ENCODE measurements at regions not wholly inside any gene's neighbourhood (a gene's known extent, or its start where the extent isn't known, plus 50 kb on each side); places are given as distances from the start of the nearest gene placed in this dataset.

DNA sequence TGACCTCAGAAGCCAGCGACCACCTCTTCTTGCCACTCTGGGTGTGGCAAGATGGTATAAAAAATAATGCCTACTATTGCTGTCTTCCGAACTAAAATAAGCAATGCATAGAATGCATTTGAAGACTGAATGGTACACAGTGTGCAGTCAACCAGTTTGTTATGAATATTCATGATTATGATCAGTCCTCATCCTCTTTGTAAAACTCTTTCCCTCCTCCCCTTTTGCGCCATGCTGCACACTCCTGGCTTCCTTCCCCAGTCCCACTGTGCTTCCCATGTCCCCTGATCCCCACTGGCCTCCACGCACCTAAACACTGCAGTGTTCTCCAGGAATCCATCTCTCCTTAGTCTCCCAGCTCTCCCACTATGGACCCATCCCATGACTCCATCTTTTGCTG is 348.0 kb downstream of the SOX9 start:
- 100% methylated on average over 2 of the region's 4 CpGs for WGBS (ENCODE audit: insufficient coverage)
- Histone ChIP-seq H4K20me1 (ENCODE audit: insufficient read depth, low read length) (no peaks in the 10 kb centered on the region), H3K4me2 (replicated peaks; ENCODE audit: extremely low read depth, low read length, poor library complexity, severe bottlenecking) (no peak overlapping the region), H3K36me3 (replicated peaks in 1 of 2; ENCODE audit: control insufficient read depth in 1 of 2, insufficient read depth in 2 of 2, low read length in 2 of 2) (no peaks in the 10 kb centered on the region), H3K4me1 (ENCODE audit: control insufficient read depth in 1 of 2, insufficient read depth in 2 of 2, low read length in 2 of 2) (no peaks in the 10 kb centered on the region), H3K27me3 (ENCODE audit: control insufficient read depth in 2 of 2, insufficient read depth in 2 of 2, low read length in 2 of 2) (no peaks in the 10 kb centered on the region), H3K9ac (ENCODE audit: insufficient read depth, low read length, poor library complexity, severe bottlenecking) (no peak overlapping the region), H3K27ac (ENCODE audit: low read depth in 1 of 2, low read length in 2 of 2) (no peak overlapping the region), H2AFZ (ENCODE audit: insufficient read depth, low read depth, low read length, poor library complexity, severe bottlenecking) (no peak overlapping the region), H3K9me3 (replicated peaks in 1 of 2; ENCODE audit: control insufficient read depth in 1 of 2, insufficient read depth in 1 of 2, low read length in 2 of 2) (no peaks in the 10 kb centered on the region), H3K4me3 (replicated peaks in 1 of 3; ENCODE audit: low read depth in 2 of 3, low read length in 3 of 3) (no peak overlapping the region), H3K79me2 (ENCODE audit: insufficient read depth, low read length) (no peaks in the 10 kb centered on the region)
- H3K36me3 Mint-ChIP-seq = no peaks in the 10 kb centered on the region
- peaks cover 0 to 2% (median 2%) of the 10 kb centered on the region in 3 donors for H3K27me3 Mint-ChIP-seq (ENCODE audit: low read depth in 3 of 3)
- H3K4me3 Mint-ChIP-seq = no peak overlapping the region
- intact Hi-C loops (cut with micrococcal nuclease) = no loop called here
- no peaks in the 10 kb centered on the region for H3K4me1 Mint-ChIP-seq
- TF ChIP-seq, protein P1, sequence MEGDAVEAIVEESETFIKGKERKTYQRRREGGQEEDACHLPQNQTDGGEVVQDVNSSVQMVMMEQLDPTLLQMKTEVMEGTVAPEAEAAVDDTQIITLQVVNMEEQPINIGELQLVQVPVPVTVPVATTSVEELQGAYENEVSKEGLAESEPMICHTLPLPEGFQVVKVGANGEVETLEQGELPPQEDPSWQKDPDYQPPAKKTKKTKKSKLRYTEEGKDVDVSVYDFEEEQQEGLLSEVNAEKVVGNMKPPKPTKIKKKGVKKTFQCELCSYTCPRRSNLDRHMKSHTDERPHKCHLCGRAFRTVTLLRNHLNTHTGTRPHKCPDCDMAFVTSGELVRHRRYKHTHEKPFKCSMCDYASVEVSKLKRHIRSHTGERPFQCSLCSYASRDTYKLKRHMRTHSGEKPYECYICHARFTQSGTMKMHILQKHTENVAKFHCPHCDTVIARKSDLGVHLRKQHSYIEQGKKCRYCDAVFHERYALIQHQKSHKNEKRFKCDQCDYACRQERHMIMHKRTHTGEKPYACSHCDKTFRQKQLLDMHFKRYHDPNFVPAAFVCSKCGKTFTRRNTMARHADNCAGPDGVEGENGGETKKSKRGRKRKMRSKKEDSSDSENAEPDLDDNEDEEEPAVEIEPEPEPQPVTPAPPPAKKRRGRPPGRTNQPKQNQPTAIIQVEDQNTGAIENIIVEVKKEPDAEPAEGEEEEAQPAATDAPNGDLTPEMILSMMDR (IDR thresholded peaks at IDR 0.05) = no peak
- DNase-seq = no peak
- H3K9me3 Mint-ChIP-seq = peaks cover 0 to 3% (median 0%) of the 10 kb centered on the region in 7 donors
- H3K27ac Mint-ChIP-seq = no peak overlapping the region

DNA sequence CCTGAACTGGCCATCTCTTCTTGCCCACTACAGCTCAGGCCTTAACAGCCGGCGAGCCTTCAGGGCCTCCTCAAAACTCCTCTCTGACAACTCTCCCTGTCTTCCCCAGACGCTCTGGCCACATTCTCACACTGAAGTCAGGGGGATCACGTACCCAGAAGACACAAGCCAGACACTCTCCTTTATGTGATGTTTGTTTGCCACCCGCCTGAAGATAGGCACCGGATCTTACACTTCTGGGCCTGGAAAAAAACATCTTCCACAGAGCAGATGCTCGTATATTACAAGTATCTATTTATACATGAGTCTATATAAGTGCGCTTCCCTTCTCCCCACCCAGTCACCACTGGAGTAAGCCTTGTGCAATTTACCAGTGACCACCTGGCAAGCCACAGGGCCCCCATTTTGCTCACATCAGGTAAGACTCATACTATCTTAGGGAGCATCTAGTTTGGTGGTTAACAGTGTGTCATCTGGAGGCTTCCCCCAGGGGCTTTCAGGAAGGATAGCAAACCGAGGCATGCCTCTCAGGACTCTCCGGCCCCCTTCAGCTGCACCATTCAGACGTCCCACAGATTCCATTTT is 349.4 kb downstream of the SOX9 start:
- TF ChIP-seq, protein P1 (IDR thresholded peaks at IDR 0.05) = no peak
- Histone ChIP-seq H3K4me2 (replicated peaks; ENCODE audit: extremely low read depth, low read length, poor library complexity, severe bottlenecking) (no peak overlapping the region), H2AFZ (ENCODE audit: insufficient read depth, low read depth, low read length, poor library complexity, severe bottlenecking) (no peak overlapping the region), H3K27me3 (ENCODE audit: control insufficient read depth in 2 of 2, insufficient read depth in 2 of 2, low read length in 2 of 2) (no peaks in the 10 kb centered on the region), H3K79me2 (ENCODE audit: insufficient read depth, low read length) (no peaks in the 10 kb centered on the region), H3K27ac (ENCODE audit: low read depth in 1 of 2, low read length in 2 of 2) (no peak overlapping the region), H4K20me1 (ENCODE audit: insufficient read depth, low read length) (no peaks in the 10 kb centered on the region), H3K36me3 (replicated peaks in 1 of 2; ENCODE audit: control insufficient read depth in 1 of 2, insufficient read depth in 2 of 2, low read length in 2 of 2) (no peaks in the 10 kb centered on the region), H3K4me1 (ENCODE audit: control insufficient read depth in 1 of 2, insufficient read depth in 2 of 2, low read length in 2 of 2) (no peaks in the 10 kb centered on the region), H3K9ac (ENCODE audit: insufficient read depth, low read length, poor library complexity, severe bottlenecking) (no peak overlapping the region), H3K4me3 (replicated peaks in 1 of 3; ENCODE audit: low read depth in 2 of 3, low read length in 3 of 3) (no peak overlapping the region), H3K9me3 (replicated peaks in 1 of 2; ENCODE audit: control insufficient read depth in 1 of 2, insufficient read depth in 1 of 2, low read length in 2 of 2) (no peaks in the 10 kb centered on the region)
- Mint-ChIP-seq H3K9me3 (peaks cover 0 to 8% (median 4%) of the 10 kb centered on the region in 7 donors), H3K4me3 (no peak overlapping the region), H3K4me1 (no peaks in the 10 kb centered on the region), H3K27me3 (ENCODE audit: low read depth in 3 of 3) (peaks cover 2 to 5% (median 2%) of the 10 kb centered on the region in 3 donors), H3K36me3 (no peaks in the 10 kb centered on the region), H3K27ac (no peak overlapping the region)
- DNase-seq = no peak
- intact Hi-C loops (cut with micrococcal nuclease) = no loop called here
- 65% methylated on average over 5 of the region's 11 CpGs for WGBS (ENCODE audit: insufficient coverage)
